A172 (cell line): ENCODE measurements at regions not wholly inside any gene's neighbourhood (a gene's known extent, or its start where the extent isn't known, plus 50 kb on each side); places are given as distances from the start of the nearest gene placed in this dataset.

ENCODE experiments used
- DNase-seq: peaks from one replicate; pipeline ENCODE4 v3.0.0-alpha.2; 2015; ENCODE audit warnings: low spot score

GRCh38 chr9:18146329-18146728, 327.6 kb upstream of the ADAMTSL1 start:
- DNase-seq = no peak

- DNase-seq = no peak
Measured at GRCh38 chr9:18149471-18150011, 324.4 kb upstream of the ADAMTSL1 start.

GRCh38 chr9:18154661-18155060, 319.3 kb upstream of the ADAMTSL1 start:
- no peak for DNase-seq

- no peak for DNase-seq
Measured at GRCh38 chr9:18159254-18159653, 314.7 kb upstream of the ADAMTSL1 start.

- no peak for DNase-seq
Measured at GRCh38 chr9:18163146-18163545, 310.8 kb upstream of the ADAMTSL1 start.

GRCh38 chr9:18167733-18168132, 306.2 kb upstream of the ADAMTSL1 start:
- DNase-seq = no peak

GRCh38 chr9:18173923-18174322, 300.0 kb upstream of the ADAMTSL1 start:
- DNase-seq = no peak

- no peak for DNase-seq
Measured at GRCh38 chr9:18182636-18183035, 291.3 kb upstream of the ADAMTSL1 start.

- DNase-seq = no peak
Measured at GRCh38 chr9:18183974-18184373, 290.0 kb upstream of the ADAMTSL1 start.

GRCh38 chr9:18184401-18184800, 289.6 kb upstream of the ADAMTSL1 start:
- peak; percentile 7 for DNase-seq

GRCh38 chr9:18185196-18185595, 288.8 kb upstream of the ADAMTSL1 start:
- DNase-seq = peak; percentile 9

- no peak for DNase-seq
Measured at GRCh38 chr9:18188971-18189370, 285.0 kb upstream of the ADAMTSL1 start.

GRCh38 chr9:18189871-18190670, 283.9 kb upstream of the ADAMTSL1 start:
- no peak for DNase-seq

GRCh38 chr9:18190671-18191374, 283.1 kb upstream of the ADAMTSL1 start:
- no peak for DNase-seq

GRCh38 chr9:18194316-18194715, 279.6 kb upstream of the ADAMTSL1 start:
- DNase-seq = no peak

- DNase-seq = no peak
Measured at GRCh38 chr9:18195223-18195622, 278.7 kb upstream of the ADAMTSL1 start.

GRCh38 chr9:18202924-18203323, 271.0 kb upstream of the ADAMTSL1 start:
- DNase-seq = no peak

- DNase-seq = no peak
Measured at GRCh38 chr9:18207735-18208134, 266.2 kb upstream of the ADAMTSL1 start.

GRCh38 chr9:18208166-18209059, 265.5 kb upstream of the ADAMTSL1 start:
- DNase-seq = peak; percentile 53

GRCh38 chr9:18215626-18216025, 258.3 kb upstream of the ADAMTSL1 start:
- no peak for DNase-seq

GRCh38 chr9:18216376-18216775, 257.6 kb upstream of the ADAMTSL1 start:
- no peak for DNase-seq

GRCh38 chr9:18228101-18228500, 245.9 kb upstream of the ADAMTSL1 start:
- DNase-seq = no peak
